Hepatocyte (in vitro differentiated cells): ENCODE measurements at regions not wholly inside any gene's neighbourhood (a gene's known extent, or its start where the extent isn't known, plus 50 kb on each side); places are given as distances from the start of the nearest gene placed in this dataset.
A peak's percentile ranks its signal among the peaks of the same experiment; 100 is the strongest.
"Not testable (repeated sequence)": the region's sequence is repeated elsewhere in the genome, so short reads cannot be mapped to it uniquely, and the experiment has no call there.

Source experiments
- DNase-seq: peaks from one replicate; pipeline ENCODE4 v3.0.0-alpha.2; 2016; ENCODE audit warnings: low spot score
- H2AFZ ChIP-seq: fragments of 200-600 bp; sonication (generic); 2 replicates; pipeline ENCODE4 v1.6.0; 2016; ENCODE audit warnings: antibody characterized with exemption, mild to moderate bottlenecking
- H3K27ac ChIP-seq: fragments of 200-600 bp; sonication (generic); 2 replicates; pipeline ENCODE4 v1.5.1; 2016; ENCODE audit warnings: mild to moderate bottlenecking
- H3K27me3 ChIP-seq: fragments of 200-600 bp; sonication (generic); 2 replicates; pipeline ENCODE4 v1.6.1; 2016
- H3K36me3 ChIP-seq: fragments of 200-600 bp; sonication (generic); replicated peaks from 2 replicates; pipeline ENCODE4 v1.5.1; 2016; ENCODE audit warnings: low read depth; ENCODE audit not compliant: insufficient read depth
- H3K4me1 ChIP-seq: fragments of 200-600 bp; sonication (generic); 2 replicates; pipeline ENCODE4 v1.5.1; 2016; ENCODE audit warnings: mild to moderate bottlenecking, moderate library complexity; ENCODE audit not compliant: insufficient read depth
- H3K4me2 ChIP-seq: fragments of 200-600 bp; sonication (generic); 2 replicates; pipeline ENCODE4 v1.6.0; 2016
- H3K4me3 ChIP-seq: fragments of 200-600 bp; sonication (generic); 2 replicates; pipeline ENCODE4 v1.5.1; 2016; ENCODE audit warnings: mild to moderate bottlenecking
- H3K79me2 ChIP-seq: fragments of 200-600 bp; sonication (generic); 2 replicates; pipeline ENCODE4 v1.6.0; 2017; ENCODE audit warnings: mild to moderate bottlenecking
- H3K9me2 ChIP-seq: fragments of 200-600 bp; sonication (generic); replicated peaks from 2 replicates; pipeline ENCODE4 v1.6.0; 2017; ENCODE audit warnings: mild to moderate bottlenecking; ENCODE audit not compliant: insufficient read depth
- H3K9me3 ChIP-seq: fragments of 200-600 bp; sonication (generic); 2 replicates; pipeline ENCODE4 v1.5.1; 2016; ENCODE audit warnings: low read depth, mild to moderate bottlenecking
- H4K20me1 ChIP-seq: fragments of 200-600 bp; sonication (generic); 2 replicates; pipeline ENCODE4 v1.6.0; 2016; ENCODE audit warnings: mild to moderate bottlenecking; ENCODE audit not compliant: insufficient read depth, poor library complexity, severe bottlenecking
- WGBS: methylation state at CpG from one replicate; pipeline ENCODE4 v1.1.6; 2016; ENCODE audit warnings: low lambda C conversion rate; ENCODE audit errors: missing lambda C conversion rate; 5-methylcytosine and 5-hydroxymethylcytosine counted together
- TF ChIP-seq, protein P1 (sequence below): fragments of 200-600 bp; sonication (generic); IDR thresholded peaks from 2 replicates; pipeline ENCODE4 v1.5.1; 2016; ENCODE audit warnings: antibody characterized with exemption, mild to moderate bottlenecking; ENCODE audit not compliant: poor library complexity

DNA sequence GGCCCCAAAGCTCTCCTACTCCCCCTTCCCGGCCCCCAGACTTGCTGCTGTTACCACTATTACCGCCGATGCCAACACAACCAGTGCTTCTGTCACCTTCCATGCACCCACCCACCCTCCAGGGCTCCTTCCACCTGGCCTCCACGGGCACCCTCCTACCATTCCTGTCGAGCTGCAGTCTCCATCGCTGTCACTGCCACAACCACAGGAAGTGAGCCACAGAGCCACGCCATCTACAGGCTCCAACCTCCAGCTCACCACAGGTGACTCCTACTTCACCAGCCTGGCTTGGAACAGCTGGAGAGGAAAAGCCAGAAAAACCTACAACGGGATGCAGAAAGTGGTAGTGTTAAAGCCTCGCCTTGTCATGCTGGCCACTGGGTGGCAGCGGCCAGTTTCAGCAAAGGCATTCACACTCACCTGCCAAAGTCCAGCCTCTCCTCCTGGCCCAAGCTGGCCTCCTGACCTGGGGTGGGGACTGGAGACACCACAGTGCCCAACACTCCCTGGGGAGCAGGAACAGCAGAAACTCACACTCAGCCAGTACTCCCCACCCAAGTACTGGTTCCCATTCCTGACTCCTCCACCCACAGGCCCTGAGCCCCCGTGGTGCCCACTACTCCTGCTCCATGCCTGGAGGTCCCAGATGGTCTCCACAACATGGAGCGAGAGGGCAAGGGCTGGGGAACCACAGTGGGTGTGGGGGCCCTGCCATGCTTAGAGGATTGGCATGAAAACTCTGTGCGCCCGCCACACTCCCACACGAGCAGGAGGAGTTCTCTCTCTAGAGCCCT is 66.5 kb upstream of the THOC3 start:
- TF ChIP-seq, protein P1, sequence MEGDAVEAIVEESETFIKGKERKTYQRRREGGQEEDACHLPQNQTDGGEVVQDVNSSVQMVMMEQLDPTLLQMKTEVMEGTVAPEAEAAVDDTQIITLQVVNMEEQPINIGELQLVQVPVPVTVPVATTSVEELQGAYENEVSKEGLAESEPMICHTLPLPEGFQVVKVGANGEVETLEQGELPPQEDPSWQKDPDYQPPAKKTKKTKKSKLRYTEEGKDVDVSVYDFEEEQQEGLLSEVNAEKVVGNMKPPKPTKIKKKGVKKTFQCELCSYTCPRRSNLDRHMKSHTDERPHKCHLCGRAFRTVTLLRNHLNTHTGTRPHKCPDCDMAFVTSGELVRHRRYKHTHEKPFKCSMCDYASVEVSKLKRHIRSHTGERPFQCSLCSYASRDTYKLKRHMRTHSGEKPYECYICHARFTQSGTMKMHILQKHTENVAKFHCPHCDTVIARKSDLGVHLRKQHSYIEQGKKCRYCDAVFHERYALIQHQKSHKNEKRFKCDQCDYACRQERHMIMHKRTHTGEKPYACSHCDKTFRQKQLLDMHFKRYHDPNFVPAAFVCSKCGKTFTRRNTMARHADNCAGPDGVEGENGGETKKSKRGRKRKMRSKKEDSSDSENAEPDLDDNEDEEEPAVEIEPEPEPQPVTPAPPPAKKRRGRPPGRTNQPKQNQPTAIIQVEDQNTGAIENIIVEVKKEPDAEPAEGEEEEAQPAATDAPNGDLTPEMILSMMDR: peak; percentile 5
- not testable (repeated sequence) for H4K20me1 ChIP-seq, DNase-seq, H3K79me2 ChIP-seq, H3K27ac ChIP-seq, H3K4me1 ChIP-seq, H3K36me3 ChIP-seq, H3K27me3 ChIP-seq, H3K9me2 ChIP-seq, H2AFZ ChIP-seq, H3K4me2 ChIP-seq, H3K4me3 ChIP-seq, H3K9me3 ChIP-seq
- 89% methylated on average over 8 of the region's 15 CpGs for WGBS

DNA sequence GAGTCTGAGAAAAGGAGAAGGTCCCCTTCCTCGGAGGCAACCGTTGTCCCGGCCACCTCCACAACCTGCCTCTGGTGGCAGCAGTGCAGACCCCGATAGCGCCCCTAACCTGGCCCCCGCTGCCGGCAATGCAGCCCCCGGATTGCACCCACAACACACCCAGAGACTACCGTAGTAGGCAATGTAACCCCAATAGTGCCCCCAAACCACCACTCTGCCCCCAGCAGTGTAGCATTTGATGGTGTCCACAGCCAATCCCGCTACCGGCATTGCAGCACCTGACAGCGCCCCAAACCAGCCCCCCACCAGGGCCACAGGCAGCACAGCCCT is 67.1 kb upstream of the THOC3 start:
- 98% methylated on average over 8 of the region's 12 CpGs for WGBS

DNA sequence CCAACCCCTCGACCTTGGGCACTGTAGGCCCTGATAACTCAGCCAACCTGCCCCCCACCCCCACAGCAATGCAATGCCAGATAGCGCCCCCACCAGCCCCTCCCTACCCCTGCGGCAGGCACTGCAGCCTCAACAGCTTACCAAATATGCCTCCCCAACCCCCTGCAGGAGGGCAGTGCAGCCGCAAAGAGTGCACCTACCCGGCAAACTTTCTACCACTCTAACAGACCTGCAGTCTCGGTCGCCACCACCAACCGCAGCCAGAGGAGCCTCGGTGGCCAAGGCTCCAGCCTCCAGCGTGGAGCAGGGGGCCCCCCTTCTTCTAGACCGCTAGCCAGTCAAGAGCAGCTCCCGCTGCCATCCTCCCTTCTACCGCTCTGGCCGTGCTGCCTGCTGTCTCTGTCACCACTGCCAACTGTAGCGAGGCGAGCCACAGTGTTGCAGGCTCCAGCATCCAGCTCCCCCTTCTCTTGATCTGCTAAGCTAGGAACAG is 67.7 kb upstream of the THOC3 start:
- not testable (repeated sequence) for H3K9me2 ChIP-seq, H4K20me1 ChIP-seq, H3K27me3 ChIP-seq, H3K27ac ChIP-seq, H3K79me2 ChIP-seq, H2AFZ ChIP-seq, H3K4me3 ChIP-seq, H3K36me3 ChIP-seq, H3K4me2 ChIP-seq, H3K4me1 ChIP-seq, H3K9me3 ChIP-seq
- 92% methylated on average over 16 of the region's 16 CpGs for WGBS
- peak; percentile 1 for DNase-seq

More for the DNA sequence above, 67.1 kb upstream of the THOC3 start:
- H3K4me1 ChIP-seq, H3K79me2 ChIP-seq, H3K27ac ChIP-seq, H4K20me1 ChIP-seq, H3K9me3 ChIP-seq, H3K4me3 ChIP-seq, H3K27me3 ChIP-seq, H2AFZ ChIP-seq, H3K4me2 ChIP-seq, H3K9me2 ChIP-seq, H3K36me3 ChIP-seq, DNase-seq: not testable (repeated sequence)

DNA sequence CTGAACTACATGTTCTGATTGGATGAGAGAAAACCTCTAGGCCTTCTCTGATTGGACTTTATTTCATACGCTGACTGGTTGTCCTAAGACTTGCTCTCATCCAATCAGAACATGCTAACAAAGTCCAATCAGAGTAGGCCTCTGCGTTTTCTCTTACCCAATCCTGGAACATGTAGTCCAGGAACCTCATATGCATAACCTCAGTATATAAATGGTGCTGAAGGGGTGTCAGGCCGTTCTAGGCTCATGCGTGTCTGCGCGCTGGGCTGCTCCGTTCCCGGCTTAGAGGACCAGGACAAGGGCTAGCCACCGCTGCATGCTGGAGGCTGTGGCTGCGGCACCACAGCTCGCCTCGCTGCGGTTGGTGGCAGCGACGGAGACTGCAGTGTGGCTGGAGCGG is 68.3 kb upstream of the THOC3 start:
- WGBS: 95% methylated on average over 14 of the region's 16 CpGs
- not testable (repeated sequence) for H3K9me3 ChIP-seq, H3K27me3 ChIP-seq, H3K4me3 ChIP-seq, H3K4me2 ChIP-seq, H2AFZ ChIP-seq, DNase-seq, H3K79me2 ChIP-seq, H3K9me2 ChIP-seq, H3K36me3 ChIP-seq, H3K27ac ChIP-seq, H3K4me1 ChIP-seq, H4K20me1 ChIP-seq

DNA sequence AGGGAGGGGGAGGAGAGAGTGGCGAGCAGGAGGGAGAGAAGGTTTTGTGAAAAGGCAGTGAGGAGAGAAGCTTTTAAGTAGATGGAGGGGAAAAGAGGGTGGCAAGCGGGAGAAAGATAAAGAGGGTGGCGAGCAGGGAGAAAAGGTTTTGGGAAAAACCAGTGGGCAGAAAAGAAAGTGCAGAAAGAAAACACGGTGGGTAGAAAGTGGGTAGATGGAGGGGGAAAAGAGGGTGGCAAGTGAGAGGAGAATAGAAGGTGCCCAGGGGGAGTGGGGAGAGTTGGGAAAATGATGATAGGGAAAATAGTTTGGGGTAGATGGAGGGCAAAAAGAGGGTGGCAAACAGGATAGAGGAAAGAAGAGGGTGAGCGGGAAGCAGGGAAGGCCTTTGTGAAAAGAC is 69.1 kb upstream of the THOC3 start:
- not testable (repeated sequence) for H3K4me3 ChIP-seq, DNase-seq, H3K27ac ChIP-seq, H3K4me2 ChIP-seq, H3K27me3 ChIP-seq, H3K9me2 ChIP-seq, H3K36me3 ChIP-seq, H4K20me1 ChIP-seq, H3K9me3 ChIP-seq, H3K4me1 ChIP-seq, H2AFZ ChIP-seq, H3K79me2 ChIP-seq
- 94% methylated on average over 4 of the region's 5 CpGs for WGBS

DNA sequence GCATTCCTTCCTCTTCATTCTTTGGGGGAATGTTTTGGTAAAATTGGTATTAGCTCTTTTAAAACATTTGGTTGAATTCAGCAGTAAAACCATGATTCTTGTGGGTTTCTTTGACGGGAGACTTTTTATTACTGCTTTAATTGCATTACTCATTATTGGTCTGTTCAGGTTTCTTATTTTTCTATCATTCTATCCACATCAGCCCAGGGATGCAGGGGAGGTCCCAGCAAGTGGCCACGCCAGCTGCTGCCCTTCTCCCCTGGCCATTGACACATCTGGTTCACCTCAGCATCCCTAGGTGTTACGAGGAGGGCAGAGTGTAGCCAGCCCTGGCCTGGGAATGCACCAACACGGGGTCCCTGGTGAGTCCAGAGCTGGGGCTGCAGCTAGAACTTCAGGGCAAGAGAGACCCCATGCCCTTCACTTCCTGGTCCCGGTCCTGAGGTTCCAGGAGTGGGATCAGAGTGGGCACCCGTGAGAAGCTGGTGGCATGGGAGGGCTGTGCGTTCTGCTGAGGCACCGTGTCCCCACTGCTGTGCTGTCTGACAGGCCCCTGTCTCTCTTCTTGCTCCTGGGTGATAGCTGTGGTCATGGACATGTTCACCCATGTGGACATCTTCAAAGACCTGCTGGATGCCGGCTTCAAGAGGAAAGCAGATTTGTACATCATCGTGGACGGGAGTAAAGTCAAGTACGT is 72.1 kb upstream of the THOC3 start:
- H3K27me3 ChIP-seq, H4K20me1 ChIP-seq, H3K4me2 ChIP-seq, H3K4me1 ChIP-seq, H3K4me3 ChIP-seq, H2AFZ ChIP-seq, H3K27ac ChIP-seq, H3K36me3 ChIP-seq, H3K9me2 ChIP-seq, DNase-seq, H3K9me3 ChIP-seq, H3K79me2 ChIP-seq: not testable (repeated sequence)
- 88% methylated on average over 12 of the region's 12 CpGs for WGBS

DNA sequence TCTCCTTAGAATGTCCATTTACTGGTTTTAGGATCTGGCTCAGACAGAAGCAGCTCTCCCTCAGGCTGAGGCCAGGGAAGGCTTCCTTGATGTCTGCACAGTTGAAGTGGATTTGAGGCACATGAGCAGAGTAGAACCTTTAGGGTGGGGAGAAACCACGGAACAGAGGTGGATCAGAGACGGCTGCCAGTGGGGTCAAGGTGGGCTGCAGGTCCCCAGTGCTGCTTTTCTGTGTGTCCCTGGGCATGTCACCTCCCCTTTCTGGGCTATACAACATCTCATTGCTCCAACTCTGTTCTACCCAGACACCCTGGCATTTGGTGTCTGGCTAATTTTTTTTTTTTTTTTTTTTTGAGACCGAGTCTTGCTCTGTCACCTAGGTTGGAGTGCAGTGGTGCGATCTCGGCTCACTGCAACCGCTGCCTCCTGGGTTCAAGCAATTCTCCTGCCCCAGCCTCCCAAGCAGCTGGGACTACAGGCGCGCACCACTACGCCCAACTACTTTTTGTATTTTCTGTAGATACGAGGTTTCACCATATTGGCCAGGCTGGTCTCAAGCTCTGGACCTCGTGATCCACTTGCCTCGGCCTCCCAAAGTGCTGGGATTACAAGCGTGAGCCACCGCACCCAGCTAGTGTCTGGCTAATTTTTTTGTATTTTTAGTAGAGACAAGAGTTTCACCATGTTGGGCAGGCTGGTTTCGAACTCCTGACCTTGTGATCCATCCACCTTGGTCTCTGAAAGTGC is 73.3 kb upstream of the THOC3 start:
- not testable (repeated sequence) for H3K4me3 ChIP-seq, H3K36me3 ChIP-seq, H3K4me2 ChIP-seq, H3K27me3 ChIP-seq, H3K9me2 ChIP-seq, H2AFZ ChIP-seq, H3K79me2 ChIP-seq, H3K4me1 ChIP-seq, H3K9me3 ChIP-seq, H3K27ac ChIP-seq, DNase-seq, H4K20me1 ChIP-seq
- WGBS: 98% methylated on average over 14 of the region's 15 CpGs
